ENCODE measurements at regions not wholly inside any gene's neighbourhood (a gene's known extent, or its start where the extent isn't known, plus 50 kb on each side); places are given as distances from the start of the nearest gene placed in this dataset.

- no peak for TF ChIP-seq GATA3 (IDR thresholded peaks at IDR 0.05; ENCODE audit: low read depth, low read length)
- no peak for TF ChIP-seq GATA2 (IDR thresholded peaks at IDR 0.05; ENCODE audit: low read depth, low read length)
These were observed 483.5 kb downstream of the BRD1 start for GRCh38 chr22:49344161-49344560.
